IMR-90 (cell line): ENCODE measurements at regions not wholly inside any gene's neighbourhood (a gene's known extent, or its start where the extent isn't known, plus 50 kb on each side); places are given as distances from the start of the nearest gene placed in this dataset.

Source experiments
- BHLHE40 ChIP-seq: fragments of 150-350 bp; IDR thresholded peaks from 2 replicates; pipeline ENCODE4 v1.6.1; 2016; ENCODE audit warnings: mild to moderate bottlenecking, low read depth, low read length
- CEBPB ChIP-seq: IDR thresholded peaks from 2 replicates; pipeline ENCODE4 v1.6.1; 2012; ENCODE audit warnings: low read depth, low read length, improper control_type of control experiment
- CHD1 ChIP-seq: IDR thresholded peaks from 2 replicates; pipeline ENCODE4 v1.6.1; 2012; ENCODE audit warnings: low read depth, low read length, improper control_type of control experiment
- CTCF ChIP-seq: conservative IDR thresholded peaks from 2 replicates; pipeline ENCODE4 v1.5.1; 2012; ENCODE audit warnings: mild to moderate bottlenecking, low read depth, low read length, improper control_type of control experiment
- ELK1 ChIP-seq: fragments of 150-350 bp; IDR thresholded peaks from 2 replicates; pipeline ENCODE4 v1.6.1; 2016; ENCODE audit warnings: low read depth, mild to moderate bottlenecking, low read length, moderate library complexity, borderline replicate concordance
- FOS ChIP-seq: fragments of 150-350 bp; IDR thresholded peaks from 2 replicates; pipeline ENCODE4 v1.6.1; 2016; ENCODE audit warnings: low read depth, low read length
- MAFK ChIP-seq: IDR thresholded peaks from 2 replicates; pipeline ENCODE4 v1.6.1; 2012; ENCODE audit warnings: low read depth, low read length, improper control_type of control experiment
- MAZ ChIP-seq: IDR thresholded peaks from 2 replicates; pipeline ENCODE4 v1.6.1; 2012; ENCODE audit warnings: low read depth, mild to moderate bottlenecking, low read length, improper control_type of control experiment, moderate library complexity, borderline replicate concordance
- NFE2L2 ChIP-seq: fragments of 150-350 bp; IDR thresholded peaks from 2 replicates; pipeline ENCODE4 v1.6.1; 2016; ENCODE audit warnings: low read depth, mild to moderate bottlenecking, low read length
- POLR2A ChIP-seq: IDR thresholded peaks from 2 replicates; pipeline ENCODE4 v1.6.1; 2012; ENCODE audit warnings: mild to moderate bottlenecking, low read depth, low read length
- RAD21 ChIP-seq: IDR thresholded peaks from 2 replicates; pipeline ENCODE4 v1.6.1; 2012; ENCODE audit warnings: low read length, improper control_type of control experiment
- SMC3 ChIP-seq: fragments of 150-350 bp; IDR thresholded peaks from 2 replicates; pipeline ENCODE4 v1.6.1; 2016; ENCODE audit warnings: low read depth, mild to moderate bottlenecking, antibody characterized with exemption, low read length, moderate library complexity
- USF2 ChIP-seq: fragments of 150-350 bp; IDR thresholded peaks from 2 replicates; pipeline ENCODE4 v1.6.1; 2017; ENCODE audit warnings: mild to moderate bottlenecking, antibody characterized with exemption, low read length, low read depth

- TF ChIP-seq CEBPB (no peak), SMC3 (no peak), CTCF (no peak), BHLHE40 (no peak), NFE2L2 (no peak), USF2 (no peak), POLR2A (no peak), CHD1 (no peak), RAD21 (no peak), FOS (no peak), ELK1 (no peak), MAFK (no peak), MAZ (no peak)
These were observed 764.8 kb upstream of the NR2F2 start for GRCh38 chr15:95565690-95566089.
